NB4 (cell line): ENCODE measurements at regions not wholly inside any gene's neighbourhood (a gene's known extent, or its start where the extent isn't known, plus 50 kb on each side); places are given as distances from the start of the nearest gene placed in this dataset.
"Not testable (repeated sequence)": the region's sequence is repeated elsewhere in the genome, so short reads cannot be mapped to it uniquely, and the experiment has no call there.

Experiments
- DNase-seq: peaks from one replicate; pipeline ENCODE4 v3.0.0; 2010; ENCODE audit warnings: low read depth
- H3K4me3 ChIP-seq: one replicate; pipeline ENCODE4 v1.5.1; 2011; ENCODE audit warnings: mild to moderate bottlenecking, low read depth, low read length, moderate library complexity
- CTCF ChIP-seq: IDR thresholded peaks from one replicate; pipeline ENCODE4 v1.5.1; 2012; ENCODE audit warnings: low read depth, low read length
- MYC ChIP-seq: IDR thresholded peaks from 2 replicates; pipeline ENCODE4 v1.6.1; 2011; ENCODE audit warnings: low read depth, low read length
- POLR2A ChIP-seq: IDR thresholded peaks from 2 replicates; pipeline ENCODE4 v1.6.1; 2011; ENCODE audit warnings: mild to moderate bottlenecking; ENCODE audit not compliant: insufficient read length; ENCODE audit errors: extremely low read depth
- TF ChIP-seq, protein P1 (sequence below): IDR thresholded peaks from 2 replicates; pipeline ENCODE4 v1.6.1; 2011; ENCODE audit warnings: low read depth, low read length

DNA sequence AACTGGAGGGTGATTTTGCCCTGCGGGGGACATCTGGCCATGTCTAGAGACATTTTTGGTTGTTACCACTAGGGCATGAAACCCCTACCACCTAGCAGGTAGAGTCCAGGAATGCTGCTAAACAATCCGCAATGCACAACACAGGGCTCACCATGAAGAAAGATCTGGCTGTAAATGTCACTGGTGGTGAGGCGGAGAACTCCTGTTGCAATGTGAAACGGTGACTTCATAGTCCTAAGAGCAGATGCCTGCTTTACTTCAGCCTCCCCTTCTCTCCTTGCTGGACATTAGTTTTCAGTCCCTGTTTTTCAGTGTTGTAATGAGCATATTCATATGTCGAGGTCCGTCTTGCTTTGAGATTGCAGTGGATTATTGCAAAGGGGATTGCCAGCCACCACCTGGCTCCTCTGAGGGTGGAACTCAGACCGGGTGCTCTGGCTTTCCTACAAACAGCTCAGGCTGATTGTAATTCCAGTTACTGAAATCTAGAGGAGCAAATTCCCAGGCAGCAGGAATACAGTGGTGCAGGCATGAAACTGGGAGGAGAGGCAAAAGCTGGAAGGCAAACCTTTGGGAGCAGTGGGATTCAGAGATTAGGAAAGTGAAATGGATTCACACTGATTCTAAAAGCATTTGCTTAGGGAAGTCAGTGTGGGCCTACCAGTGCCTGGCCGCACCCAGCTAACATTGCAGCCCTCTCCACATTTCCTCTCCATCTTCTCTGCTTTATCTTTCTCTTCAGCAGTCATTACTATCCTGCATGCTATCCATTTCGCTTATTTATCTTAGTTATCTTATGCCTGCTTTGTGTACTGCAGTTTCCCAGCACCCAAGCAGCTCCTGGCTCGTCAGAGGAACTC lies 76.1 kb upstream of the PCDH8 start:
- DNase-seq: no peak
- H3K4me3 ChIP-seq: no peak overlapping the region
- TF ChIP-seq MYC (no peak), CTCF (no peak), POLR2A (no peak)
- TF ChIP-seq, protein P1, sequence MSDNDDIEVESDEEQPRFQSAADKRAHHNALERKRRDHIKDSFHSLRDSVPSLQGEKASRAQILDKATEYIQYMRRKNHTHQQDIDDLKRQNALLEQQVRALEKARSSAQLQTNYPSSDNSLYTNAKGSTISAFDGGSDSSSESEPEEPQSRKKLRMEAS: no peak

DNA sequence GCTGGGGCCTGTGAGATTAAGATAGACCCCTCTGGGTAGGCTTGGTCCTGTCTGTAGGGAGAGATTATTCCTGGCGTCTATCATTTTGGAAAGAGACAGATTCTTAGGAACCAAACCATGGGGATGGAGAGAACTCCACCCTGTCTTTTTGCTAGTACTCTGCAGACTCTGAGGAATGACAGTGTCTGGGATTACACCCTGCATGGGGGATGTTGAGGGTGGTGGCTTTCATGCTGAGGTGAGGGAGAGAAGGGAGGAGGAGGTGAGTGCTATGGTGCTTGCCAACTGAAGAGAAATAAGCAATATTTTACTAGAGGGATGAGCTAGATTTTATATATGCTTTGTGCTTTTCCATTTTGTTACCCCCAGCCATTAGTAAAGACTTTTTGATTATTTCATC lies 74.5 kb upstream of the PCDH8 start:
- TF ChIP-seq MYC (no peak), CTCF (no peak), POLR2A (no peak)
- TF ChIP-seq, protein P1: no peak
- H3K4me3 ChIP-seq: no peak overlapping the region
- no peak for DNase-seq

- peak; percentile 61 for DNase-seq
- no peak for TF ChIP-seq POLR2A
- no peak for TF ChIP-seq MYC
- no peak for TF ChIP-seq CTCF
- TF ChIP-seq, protein P1: no peak
- no peak overlapping the region for H3K4me3 ChIP-seq
Measured at GRCh38 chr13:52921194-52921593, 72.8 kb upstream of the PCDH8 start.

DNA sequence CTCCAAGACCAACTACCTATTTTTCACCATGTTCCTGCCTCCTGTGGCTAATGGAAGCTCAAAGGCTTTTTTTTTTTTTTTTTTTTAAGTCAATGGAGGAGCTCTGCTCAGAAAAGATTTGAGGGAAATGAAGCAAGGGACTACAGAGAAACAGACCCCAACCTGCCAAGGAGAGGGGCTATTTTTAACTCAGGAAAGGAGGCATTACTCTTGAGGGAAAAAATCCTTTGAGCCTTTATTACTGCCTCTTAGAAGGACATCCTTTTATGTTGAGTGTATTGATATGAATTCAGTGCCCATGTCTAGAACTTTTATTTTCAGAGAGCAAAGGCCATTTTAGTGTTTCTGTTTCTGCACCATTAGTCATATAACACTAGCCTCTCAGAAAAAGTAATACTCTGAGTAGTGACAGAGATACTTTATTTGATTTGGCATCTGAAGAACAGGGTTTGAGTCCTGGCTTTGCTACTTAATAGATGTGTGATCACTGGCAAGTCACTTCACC lies 68.1 kb upstream of the PCDH8 start:
- TF ChIP-seq CTCF: no peak
- TF ChIP-seq MYC: no peak
- TF ChIP-seq, protein P1: no peak
- no peak for TF ChIP-seq POLR2A
- DNase-seq: no peak
- H3K4me3 ChIP-seq: no peak overlapping the region

DNA sequence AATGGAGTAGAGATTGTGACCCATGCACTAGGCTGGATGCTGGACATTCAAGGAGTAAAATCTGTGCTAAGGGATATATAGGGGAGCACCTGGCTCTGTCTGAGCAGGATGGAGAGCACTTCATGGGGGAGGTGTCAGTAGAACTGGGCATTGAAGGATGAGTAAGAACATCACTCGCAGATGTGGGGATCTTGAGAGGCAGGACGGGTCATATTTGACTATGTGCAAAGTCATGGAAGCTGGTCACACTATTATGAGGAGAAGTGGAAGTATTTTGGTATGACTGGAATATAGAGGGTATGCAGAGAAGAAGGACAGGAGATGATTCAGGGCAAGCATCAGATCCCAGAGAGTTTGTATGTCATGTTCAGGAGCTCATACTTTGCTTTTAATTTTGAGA lies 62.9 kb upstream of the PCDH8 start:
- TF ChIP-seq CTCF (no peak), MYC (no peak), POLR2A (no peak)
- TF ChIP-seq, protein P1: no peak
- no peak overlapping the region for H3K4me3 ChIP-seq
- no peak for DNase-seq

DNA sequence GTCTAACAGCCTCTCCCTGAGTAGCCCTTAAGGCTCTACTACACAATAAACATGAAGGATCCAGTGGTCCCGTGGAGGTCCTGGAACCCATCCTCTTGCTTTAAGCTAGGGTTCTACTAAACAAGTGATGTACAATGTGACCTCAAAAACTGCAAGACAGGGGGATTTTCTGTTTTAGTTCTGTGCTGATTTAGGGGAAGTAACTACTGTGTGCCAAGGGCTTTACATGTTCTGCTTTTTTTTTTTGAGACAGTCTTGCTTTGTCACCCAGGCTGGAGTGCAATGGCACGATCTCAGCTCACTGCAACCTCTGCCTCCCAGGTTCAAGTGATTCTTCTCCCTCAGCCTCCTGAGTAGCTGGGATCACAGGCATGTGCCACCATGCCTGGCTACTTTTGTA lies 61.9 kb upstream of the PCDH8 start:
- not testable (repeated sequence) for H3K4me3 ChIP-seq
- peak; percentile 15 for DNase-seq
